ENCODE measurements at regions not wholly inside any gene's neighbourhood (a gene's known extent, or its start where the extent isn't known, plus 50 kb on each side); places are given as distances from the start of the nearest gene placed in this dataset.
"Not testable (repeated sequence)": the region's sequence is repeated elsewhere in the genome, so short reads cannot be mapped to it uniquely, and the experiment has no call there.

DNA sequence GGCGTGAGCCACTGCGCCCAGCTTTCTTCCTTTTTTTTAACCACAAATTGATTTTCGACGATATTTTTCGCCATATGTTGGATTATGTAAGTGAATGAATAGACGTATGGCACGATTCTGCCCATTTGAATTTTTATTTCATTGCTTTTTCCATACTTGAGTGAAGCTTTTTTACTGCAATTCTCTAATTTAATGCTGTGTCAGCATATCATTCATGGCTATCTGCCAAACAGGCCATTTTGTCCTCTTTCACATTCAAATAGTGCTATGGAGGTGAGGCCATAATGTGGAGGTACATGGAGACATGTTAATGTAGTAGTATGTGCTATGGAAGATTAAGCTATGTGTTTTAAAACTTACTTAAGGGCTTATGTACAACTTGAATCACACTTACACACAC lies 152.1 kb upstream of the TUSC1 start:
- no peak for DNase-seq

DNA sequence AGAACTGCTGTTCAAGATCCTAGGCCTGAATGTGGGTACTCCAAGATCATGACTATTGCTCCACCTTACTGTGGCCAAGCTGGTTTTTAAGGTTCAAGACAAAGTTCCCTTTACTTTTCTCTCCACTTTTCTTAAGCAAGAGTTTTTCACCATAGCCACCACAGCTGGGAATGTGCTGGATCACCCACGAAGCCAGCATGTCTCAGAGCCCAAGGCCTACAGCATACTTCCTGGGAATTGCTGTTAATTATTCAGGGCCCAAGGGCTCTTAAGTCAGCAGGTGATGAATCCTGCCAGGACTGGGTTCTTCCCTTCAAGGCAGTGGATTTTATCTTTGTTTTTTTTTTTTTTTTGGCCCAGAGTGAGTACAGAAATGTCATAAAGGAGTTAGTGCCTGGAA lies 149.4 kb upstream of the TUSC1 start:
- DNase-seq = no peak

DNA sequence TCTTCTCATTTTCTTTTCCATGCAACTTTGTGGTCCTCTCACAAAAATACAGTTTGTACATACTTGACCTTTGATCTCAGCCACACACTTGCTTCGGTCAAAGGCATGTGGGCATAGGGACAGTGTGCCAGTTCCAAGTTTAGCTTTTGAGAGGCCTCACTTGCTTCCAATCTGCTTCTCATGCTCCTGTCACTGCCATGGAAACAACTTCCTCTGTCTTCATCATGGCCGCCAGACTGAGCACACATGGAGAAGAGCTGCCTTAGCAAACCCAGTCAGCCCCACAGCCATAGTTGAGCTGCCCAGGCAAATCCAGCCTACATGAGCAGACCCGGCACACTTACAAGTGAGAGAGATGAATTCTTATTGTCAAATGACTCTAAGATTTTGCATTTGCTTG lies 138.2 kb upstream of the TUSC1 start:
- no peak for DNase-seq

DNA sequence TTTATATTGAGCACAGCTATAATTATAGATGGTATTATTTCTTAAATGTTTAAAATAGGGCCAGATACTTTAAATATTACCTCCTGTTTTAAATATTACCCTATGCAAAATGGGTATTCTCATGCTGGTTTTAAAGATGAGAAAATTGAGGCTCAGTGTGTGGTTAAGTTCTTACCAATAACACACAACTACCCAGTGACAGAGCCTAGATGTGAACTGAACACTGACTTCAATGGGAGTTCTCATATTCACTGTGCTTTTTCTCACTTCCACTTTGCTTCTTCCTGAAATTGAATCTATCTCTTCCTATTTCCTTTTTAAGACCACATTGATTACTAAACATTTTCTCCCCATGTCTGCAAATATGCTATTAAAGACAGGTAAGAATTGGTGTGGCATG lies 135.8 kb upstream of the TUSC1 start:
- no peak for DNase-seq

DNA sequence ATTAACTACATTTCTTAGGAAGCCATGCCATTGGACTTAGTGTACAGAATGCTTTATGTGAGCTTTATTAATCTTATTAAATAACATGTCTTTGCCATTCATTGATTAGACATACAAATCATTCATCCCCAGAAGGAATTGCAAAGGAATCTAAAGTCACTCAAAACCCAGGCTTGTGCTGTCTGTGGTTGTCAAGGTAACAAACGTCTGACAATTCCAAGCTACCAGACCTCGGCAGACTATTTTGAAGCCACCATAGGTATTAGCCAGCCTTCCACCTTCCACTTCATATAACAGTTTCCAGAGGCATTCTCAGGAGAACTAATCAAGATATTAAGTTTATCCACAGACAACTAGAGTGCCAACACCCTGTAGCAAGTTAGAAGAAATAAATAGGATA lies 135.2 kb upstream of the TUSC1 start:
- DNase-seq = no peak

DNA sequence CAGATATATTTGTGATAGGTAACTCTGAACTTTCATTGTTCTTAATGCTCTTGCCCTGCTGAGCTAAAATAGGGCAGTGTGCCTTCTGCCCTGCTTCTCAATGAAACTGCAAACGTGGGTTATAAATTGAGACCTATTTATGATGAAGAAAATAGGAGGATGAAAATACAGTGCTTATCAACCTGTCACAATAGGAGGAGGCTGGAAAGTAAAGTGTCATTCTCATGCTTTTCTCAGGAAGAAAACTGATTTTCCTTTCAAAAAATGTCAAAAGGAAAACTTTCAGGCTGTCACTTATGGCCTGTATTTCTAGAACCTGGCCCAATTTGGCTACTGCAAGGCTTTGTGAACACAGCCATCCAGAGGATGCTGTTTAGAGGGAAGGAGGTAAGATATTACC lies 130.3 kb upstream of the TUSC1 start:
- DNase-seq = no peak

GRCh38 chr9:25804856-25805255 lies 126.6 kb upstream of the TUSC1 start:
- DNase-seq = no peak

DNA sequence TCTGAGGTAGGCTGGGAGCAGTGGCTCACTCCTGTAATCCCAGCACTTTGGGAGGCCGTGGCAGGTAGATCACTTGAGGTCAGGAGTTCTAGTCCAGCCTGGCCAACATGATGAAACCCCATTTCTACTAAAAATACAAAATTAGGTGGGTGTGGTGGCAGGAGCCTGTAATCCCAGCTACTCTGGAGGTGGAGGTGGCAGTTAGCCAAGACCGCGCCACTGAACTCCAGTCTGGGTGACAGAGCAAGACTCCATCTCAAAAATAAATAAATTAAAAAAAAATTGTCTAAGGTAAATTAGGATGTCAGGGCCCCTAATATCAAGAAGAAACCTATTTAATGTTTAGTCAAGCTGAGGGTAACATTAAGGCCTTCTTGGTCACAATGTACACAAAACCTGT lies 123.7 kb upstream of the TUSC1 start:
- not testable (repeated sequence) for DNase-seq

DNA sequence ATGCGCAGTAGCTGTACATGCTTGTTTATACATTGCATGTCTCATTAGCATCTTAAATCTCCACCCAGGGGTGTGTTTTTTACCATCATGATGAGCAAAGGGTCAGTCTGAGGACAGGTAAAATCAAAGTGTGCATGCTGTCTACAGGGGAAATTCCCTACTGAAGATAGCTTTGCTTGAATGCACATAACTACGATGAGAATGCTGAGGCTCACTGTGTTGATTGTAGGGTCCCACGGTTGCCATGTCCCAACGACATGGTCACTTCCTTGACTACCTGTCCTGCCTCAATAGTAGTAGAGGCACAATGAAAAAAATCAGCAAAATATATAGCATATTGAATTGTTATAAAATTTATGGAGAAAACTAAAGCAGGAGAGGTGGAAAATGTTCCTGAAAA lies 95.6 kb upstream of the TUSC1 start:
- DNase-seq = no peak

DNA sequence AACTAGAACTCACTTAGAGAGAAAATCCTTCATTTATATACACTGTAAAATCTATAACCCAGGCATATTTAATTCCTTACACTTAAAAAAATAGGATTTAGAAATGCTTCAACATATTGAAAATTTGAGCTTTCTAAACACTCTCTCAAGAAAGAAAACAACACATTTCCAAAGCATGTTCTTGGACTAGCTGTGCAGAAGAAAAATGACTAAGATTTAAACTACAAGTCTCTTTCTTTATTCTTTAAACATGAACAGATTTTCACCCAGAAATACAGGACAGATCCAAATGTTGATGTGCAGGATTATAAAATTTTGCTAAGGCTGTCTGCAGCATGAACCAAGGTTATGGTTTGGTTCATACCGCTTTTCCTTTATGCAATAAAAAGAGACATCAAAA lies 77.7 kb upstream of the TUSC1 start:
- no peak for DNase-seq

- peak in 1 of 2 experiments; percentile 5 for DNase-seq
These were observed 74.2 kb upstream of the TUSC1 start for GRCh38 chr9:25752398-25752797.

GRCh38 chr9:25742256-25742655 lies 64.0 kb upstream of the TUSC1 start:
- peak in 1 of 2 experiments; percentile 22 for DNase-seq

DNA sequence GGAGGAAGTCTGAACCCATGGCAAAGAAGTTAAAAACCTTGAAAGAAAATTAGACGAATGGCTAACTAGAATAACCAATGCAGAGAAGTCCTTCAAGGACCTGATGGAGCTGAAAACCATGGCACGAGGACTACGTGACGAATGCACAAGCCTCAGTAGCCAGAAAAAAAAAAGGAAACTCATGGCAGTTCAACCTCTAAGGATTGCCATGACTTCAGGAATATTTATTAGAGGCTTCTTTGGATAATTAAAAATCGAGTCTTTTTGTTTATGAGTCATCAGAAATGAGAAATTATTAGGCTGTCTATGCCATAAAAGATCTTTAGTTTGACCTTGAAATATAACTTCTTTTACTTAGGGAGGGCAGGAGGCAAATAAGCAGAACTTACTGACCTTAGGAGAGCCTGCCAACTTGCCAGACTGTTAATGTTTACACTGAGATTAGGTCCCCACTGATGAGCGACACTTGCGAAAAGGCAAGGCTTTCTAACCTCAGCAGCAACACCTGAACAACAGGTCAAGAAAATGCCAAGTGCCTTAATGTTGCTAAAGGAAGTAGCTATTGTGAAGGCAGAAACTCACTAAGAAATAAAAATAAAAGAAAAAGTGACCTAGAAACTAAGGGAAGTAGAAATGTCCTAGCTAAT lies 55.2 kb upstream of the TUSC1 start:
- DNase-seq = no peak

DNA sequence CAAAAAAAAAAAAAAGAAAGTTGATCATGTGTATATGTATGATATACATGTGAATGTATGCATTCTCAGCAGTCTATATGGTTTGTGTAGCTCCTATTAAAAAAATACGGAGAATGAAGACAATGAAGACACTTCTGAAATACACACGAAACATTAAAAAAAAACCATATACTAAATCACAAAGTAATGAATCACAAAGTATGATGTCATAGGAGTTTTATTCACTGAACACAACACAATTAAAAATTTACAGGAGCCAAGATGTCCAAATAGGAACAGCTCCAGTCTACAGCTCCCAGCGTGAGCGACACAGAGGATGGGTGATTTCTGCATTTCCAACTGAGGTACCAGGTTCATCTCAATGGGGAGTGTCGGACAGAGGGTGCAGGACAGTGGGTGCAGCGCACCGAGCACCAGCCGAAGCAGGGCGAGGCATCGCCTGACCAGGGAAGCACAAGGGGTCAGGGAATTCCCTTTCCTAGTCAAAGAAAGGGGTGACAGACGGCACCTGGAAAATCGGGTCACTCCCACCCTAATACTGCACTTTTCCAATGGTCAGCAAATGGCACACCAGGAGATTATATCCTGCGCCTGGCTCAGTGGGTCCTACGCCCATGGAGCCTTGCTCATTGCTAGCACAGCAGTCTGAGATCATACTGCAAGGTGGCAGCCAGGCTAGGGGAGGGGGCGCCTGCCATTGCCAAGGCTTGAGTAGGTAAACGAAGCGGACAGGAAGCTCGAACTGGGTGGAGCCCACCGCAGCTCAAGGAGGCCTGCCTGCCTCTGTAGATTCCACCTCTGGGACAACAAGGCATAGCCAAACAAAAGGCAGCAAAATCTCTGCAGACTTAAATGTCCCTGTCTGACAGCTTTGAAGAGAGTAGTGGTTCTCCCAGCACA lies 53.9 kb upstream of the TUSC1 start:
- not testable (repeated sequence) for DNase-seq
